ENCODE measurements at regions not wholly inside any gene's neighbourhood (a gene's known extent, or its start where the extent isn't known, plus 50 kb on each side); places are given as distances from the start of the nearest gene placed in this dataset.
A peak's percentile ranks its signal among the peaks of the same experiment; 100 is the strongest.

GRCh38 chr20:48186447-48186846 is 401.2 kb upstream of the SULF2 start:
- DNase-seq, result peak; percentile 25

DNA sequence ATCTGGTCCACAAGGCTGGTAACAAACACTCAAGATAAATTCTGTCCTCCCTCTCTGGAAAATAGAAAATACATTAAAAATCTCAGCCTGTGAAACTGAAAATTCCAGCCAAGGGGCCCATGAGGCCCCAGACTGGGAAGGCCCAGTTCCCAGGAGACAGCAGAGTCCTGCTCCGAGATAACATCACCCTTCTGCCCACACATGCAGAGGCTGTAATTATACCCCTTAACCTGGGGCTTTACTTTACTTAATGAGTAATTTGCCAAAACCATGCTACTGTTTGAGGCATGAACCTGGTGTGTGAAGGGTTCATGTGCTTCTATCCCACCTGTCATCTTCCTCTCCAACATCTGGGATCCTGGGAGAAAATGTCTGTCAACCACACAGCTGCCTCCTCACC is 398.9 kb upstream of the SULF2 start:
- no peak overlapping the region for H3K27ac ChIP-seq
- in situ Hi-C loops (cut with HindIII; ENCODE audit: low pct_ligation_motif_present, low sequenced_read_pairs), result no loop called here
- no peaks in the 10 kb centered on the region for H3K27me3 ChIP-seq (replicated peaks)
- TF ChIP-seq CTCF (IDR thresholded peaks at IDR 0.05; ENCODE audit: low read depth, low read length, missing control alignments), result no peak
- DNase-seq, result no peak
- H3K4me3 ChIP-seq (ENCODE audit: low read depth, low read length), result no peak overlapping the region
- no peaks in the 10 kb centered on the region for H3K36me3 ChIP-seq (replicated peaks)

More at GRCh38 chr20:48186447-48186846, 401.2 kb upstream of the SULF2 start:
- in situ Hi-C loops (cut with HindIII; ENCODE audit: low pct_ligation_motif_present, low sequenced_read_pairs), result no loop called here
- no peak overlapping the region for H3K27ac ChIP-seq
- no peaks in the 10 kb centered on the region for H3K36me3 ChIP-seq (replicated peaks)
- no peak overlapping the region for H3K4me3 ChIP-seq (ENCODE audit: low read depth, low read length)
- no peak for TF ChIP-seq CTCF (IDR thresholded peaks at IDR 0.05; ENCODE audit: low read depth, low read length, missing control alignments)
- H3K27me3 ChIP-seq (replicated peaks), result no peaks in the 10 kb centered on the region

DNA sequence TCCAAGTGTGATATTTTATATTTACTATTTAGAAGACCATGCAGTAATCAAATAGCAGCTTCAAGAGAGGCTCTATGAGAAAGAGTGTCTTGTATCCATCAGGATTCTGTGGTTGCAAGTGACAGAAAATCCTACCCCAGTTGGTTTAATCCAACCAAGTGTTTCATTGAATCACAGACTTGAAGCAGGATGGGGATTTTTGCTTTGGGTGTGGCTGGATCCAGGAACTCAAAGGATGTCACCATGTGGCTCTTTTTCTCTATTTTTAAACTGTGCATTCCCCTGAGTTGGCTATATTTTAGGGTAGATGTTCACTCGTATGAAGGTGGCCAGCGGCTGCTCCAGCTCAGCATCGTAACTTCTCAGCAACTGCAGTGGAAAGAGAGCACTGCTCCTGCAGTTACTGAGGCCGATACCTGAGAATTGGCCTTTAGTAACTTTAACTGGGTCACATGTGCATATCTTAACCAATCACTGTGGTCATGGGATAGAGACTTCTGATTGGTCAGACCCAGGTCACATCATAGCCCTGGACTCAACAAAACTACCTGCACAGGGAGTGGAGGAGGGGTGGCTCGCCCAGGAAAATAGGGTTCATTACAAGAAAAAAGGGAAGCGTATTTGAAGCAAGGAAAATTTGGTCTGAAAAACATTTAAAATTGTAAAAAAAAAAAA is 396.1 kb upstream of the SULF2 start:
- no peak for DNase-seq
- in situ Hi-C loops (cut with HindIII; ENCODE audit: low pct_ligation_motif_present, low sequenced_read_pairs), result no loop called here
- H3K27me3 ChIP-seq (replicated peaks), result no peaks in the 10 kb centered on the region
- H3K27ac ChIP-seq, result no peak overlapping the region
- no peak for TF ChIP-seq CTCF (IDR thresholded peaks at IDR 0.05; ENCODE audit: low read depth, low read length, missing control alignments)
- no peaks in the 10 kb centered on the region for H3K36me3 ChIP-seq (replicated peaks)
- H3K4me3 ChIP-seq (ENCODE audit: low read depth, low read length), result no peak overlapping the region

GRCh38 chr20:48180618-48181017 is 395.3 kb upstream of the SULF2 start:
- no peak for TF ChIP-seq CTCF (IDR thresholded peaks at IDR 0.05; ENCODE audit: low read depth, low read length, missing control alignments)
- in situ Hi-C loops (cut with HindIII; ENCODE audit: low pct_ligation_motif_present, low sequenced_read_pairs), result no loop called here
- no peak for DNase-seq
- Histone ChIP-seq H3K27me3 (replicated peaks) (no peaks in the 10 kb centered on the region), H3K36me3 (replicated peaks) (no peaks in the 10 kb centered on the region), H3K27ac (peak overlapping the region; percentile 3), H3K4me3 (ENCODE audit: low read depth, low read length) (no peak overlapping the region)

DNA sequence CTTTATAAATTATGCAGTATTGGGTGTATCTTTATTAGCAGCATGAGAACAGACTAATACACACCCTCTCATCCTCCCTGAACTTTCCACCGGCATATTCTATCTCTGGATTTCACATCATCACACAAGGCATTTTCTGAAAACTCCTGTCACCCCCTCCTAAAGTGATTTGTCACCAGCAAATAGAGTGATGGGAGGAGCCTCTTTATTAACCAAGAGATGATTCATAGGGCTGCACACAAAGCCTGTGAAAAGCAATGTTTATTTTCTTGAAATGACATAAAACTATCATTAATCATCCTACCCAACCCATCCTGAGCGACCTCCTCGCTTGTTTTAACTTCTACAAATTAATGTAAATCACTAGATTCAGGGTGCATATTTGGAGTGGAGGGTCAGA is 394.7 kb upstream of the SULF2 start:
- H3K4me3 ChIP-seq (ENCODE audit: low read depth, low read length), result no peak overlapping the region
- no peak for TF ChIP-seq CTCF (IDR thresholded peaks at IDR 0.05; ENCODE audit: low read depth, low read length, missing control alignments)
- H3K27ac ChIP-seq, result peak overlapping the region; percentile 3
- no peaks in the 10 kb centered on the region for H3K27me3 ChIP-seq (replicated peaks)
- H3K36me3 ChIP-seq (replicated peaks), result no peaks in the 10 kb centered on the region
- in situ Hi-C loops (cut with HindIII; ENCODE audit: low pct_ligation_motif_present, low sequenced_read_pairs), result no loop called here
- peak; percentile 54 for DNase-seq

DNA sequence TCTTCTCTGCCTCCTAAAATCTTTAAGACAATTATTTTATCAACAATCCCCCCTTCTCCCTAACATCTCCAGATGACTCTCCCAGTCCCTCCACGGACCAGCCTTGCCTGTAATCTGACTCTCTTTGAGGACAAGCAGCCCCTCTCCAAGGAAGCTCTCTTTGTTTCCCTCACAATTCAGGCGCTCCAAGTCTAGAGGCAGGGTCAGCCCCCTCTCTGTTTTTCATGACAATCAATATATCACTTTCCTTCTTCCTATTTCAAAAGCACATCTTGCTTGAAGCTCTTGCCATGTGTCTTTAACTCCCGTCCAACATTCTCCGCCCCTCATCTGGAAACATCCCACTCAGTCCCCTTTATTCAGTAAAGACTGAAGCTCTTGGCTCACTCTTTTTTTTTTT is 393.4 kb upstream of the SULF2 start:
- TF ChIP-seq CTCF (IDR thresholded peaks at IDR 0.05; ENCODE audit: low read depth, low read length, missing control alignments), result no peak
- no peak for DNase-seq
- H3K36me3 ChIP-seq (replicated peaks), result no peaks in the 10 kb centered on the region
- no peak overlapping the region for H3K27ac ChIP-seq
- peaks cover 3% of the 10 kb centered on the region for H3K27me3 ChIP-seq (replicated peaks)
- in situ Hi-C loops (cut with HindIII; ENCODE audit: low pct_ligation_motif_present, low sequenced_read_pairs), result no loop called here
- H3K4me3 ChIP-seq (ENCODE audit: low read depth, low read length), result no peak overlapping the region

Measured in brain microvascular endothelial cell (primary cell).